Lower leg skin (tissue), 4 donors: ENCODE measurements at regions not wholly inside any gene's neighbourhood (a gene's known extent, or its start where the extent isn't known, plus 50 kb on each side); places are given as distances from the start of the nearest gene placed in this dataset.
A peak's percentile ranks its signal among the peaks of the same experiment; 100 is the strongest.

Experiments used
- DNase-seq, 2 donors: peaks; one replicate each; pipeline ENCODE4 v3.0.0-alpha.2; 2019; ENCODE audit warnings: low spot score in 2 of 2
- H3K4me3 ChIP-seq: fragments of 200-600 bp; sonication (generic); 2 replicates; pipeline ENCODE4 v1.5.1; 2017; ENCODE audit warnings: mild to moderate bottlenecking, low read depth; ENCODE audit not compliant: poor library complexity, severe bottlenecking
- POLR2A ChIP-seq, 2 donors: fragments of 450-650 bp; IDR thresholded peaks; one replicate each; pipeline ENCODE4 v1.6.1; 2016 to 2017; ENCODE audit warnings: antibody characterized with exemption in 2 of 2, mild to moderate bottlenecking in 1 of 2, moderate library complexity in 1 of 2
- WGBS, 2 donors: methylation state at CpG; one replicate each; pipeline ENCODE4 v1.1.5; 2018; 5-methylcytosine and 5-hydroxymethylcytosine counted together
- intact Hi-C: fragments of 100-400 bp; cut with DNase I; formaldehyde crosslinking; loops from one replicate; pipeline ENCODE4 v1.15.0; 2023; ENCODE audit warnings: low total_unique reads
- TF ChIP-seq, protein P1 (sequence below), 3 donors: fragments of 450-650 bp; IDR thresholded peaks; one replicate each; pipeline ENCODE4 v1.5.1; 2016; ENCODE audit warnings: antibody characterized with exemption in 3 of 3, mild to moderate bottlenecking in 3 of 3, moderate library complexity in 2 of 3

GRCh38 chr2:7844414-7844965 lies 837.4 kb upstream of the ID2 start:
- DNase-seq = no peak
- TF ChIP-seq POLR2A (IDR thresholded peaks at IDR 0.05) = no peak
- TF ChIP-seq, protein P1, sequence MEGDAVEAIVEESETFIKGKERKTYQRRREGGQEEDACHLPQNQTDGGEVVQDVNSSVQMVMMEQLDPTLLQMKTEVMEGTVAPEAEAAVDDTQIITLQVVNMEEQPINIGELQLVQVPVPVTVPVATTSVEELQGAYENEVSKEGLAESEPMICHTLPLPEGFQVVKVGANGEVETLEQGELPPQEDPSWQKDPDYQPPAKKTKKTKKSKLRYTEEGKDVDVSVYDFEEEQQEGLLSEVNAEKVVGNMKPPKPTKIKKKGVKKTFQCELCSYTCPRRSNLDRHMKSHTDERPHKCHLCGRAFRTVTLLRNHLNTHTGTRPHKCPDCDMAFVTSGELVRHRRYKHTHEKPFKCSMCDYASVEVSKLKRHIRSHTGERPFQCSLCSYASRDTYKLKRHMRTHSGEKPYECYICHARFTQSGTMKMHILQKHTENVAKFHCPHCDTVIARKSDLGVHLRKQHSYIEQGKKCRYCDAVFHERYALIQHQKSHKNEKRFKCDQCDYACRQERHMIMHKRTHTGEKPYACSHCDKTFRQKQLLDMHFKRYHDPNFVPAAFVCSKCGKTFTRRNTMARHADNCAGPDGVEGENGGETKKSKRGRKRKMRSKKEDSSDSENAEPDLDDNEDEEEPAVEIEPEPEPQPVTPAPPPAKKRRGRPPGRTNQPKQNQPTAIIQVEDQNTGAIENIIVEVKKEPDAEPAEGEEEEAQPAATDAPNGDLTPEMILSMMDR (IDR thresholded peaks at IDR 0.05) = no peak
- 22 to 39% methylated on average over 9 of the region's 9 CpGs for WGBS, 2 donors
- intact Hi-C loops = no loop called here
- H3K4me3 ChIP-seq = no peak overlapping the region

- TF ChIP-seq, protein P1 (IDR thresholded peaks at IDR 0.05) = no peak
- 58 to 64% methylated on average over 2 of the region's 2 CpGs for WGBS, 2 donors
- DNase-seq = peak in 1 of 2 donors; percentile 19
- intact Hi-C loops = no loop called here
- no peak overlapping the region for H3K4me3 ChIP-seq
These were observed 836.5 kb upstream of the ID2 start for GRCh38 chr2:7845332-7845731.

- H3K4me3 ChIP-seq = no peak overlapping the region
- no peak for DNase-seq
- intact Hi-C loops = no loop called here
- 89 to 91% methylated on average over 5 of the region's 5 CpGs for WGBS, 2 donors
- no peak for TF ChIP-seq POLR2A (IDR thresholded peaks at IDR 0.05)
- TF ChIP-seq, protein P1 (IDR thresholded peaks at IDR 0.05) = no peak
These were observed 835.2 kb upstream of the ID2 start for GRCh38 chr2:7846607-7847006.

GRCh38 chr2:7847321-7847720 lies 834.5 kb upstream of the ID2 start:
- intact Hi-C loops = no loop called here
- no peak overlapping the region for H3K4me3 ChIP-seq
- no peak for TF ChIP-seq POLR2A (IDR thresholded peaks at IDR 0.05)
- TF ChIP-seq, protein P1 (IDR thresholded peaks at IDR 0.05) = no peak
- DNase-seq = no peak
- WGBS, 2 donors = 90% methylated on average over 4 of the region's 4 CpGs

GRCh38 chr2:7849027-7849426 lies 832.8 kb upstream of the ID2 start:
- H3K4me3 ChIP-seq = no peak overlapping the region

More at GRCh38 chr2:7849027-7849426, 832.8 kb upstream of the ID2 start:
- intact Hi-C loops = no loop called here
- TF ChIP-seq, protein P1 (IDR thresholded peaks at IDR 0.05) = no peak
- TF ChIP-seq POLR2A (IDR thresholded peaks at IDR 0.05) = no peak
- WGBS, 2 donors = 96 to 100% methylated on average over 1 of the region's 1 CpG
- DNase-seq = no peak
